Gastroesophageal sphincter (tissue), 4 donors: ENCODE measurements at regions not wholly inside any gene's neighbourhood (a gene's known extent, or its start where the extent isn't known, plus 50 kb on each side); places are given as distances from the start of the nearest gene placed in this dataset.

ENCODE experiments used
- ATAC-seq: fragments of 150-250 bp; one replicate; pipeline ENCODE4 v1.9.1; 2016; ENCODE audit warnings: mild to moderate bottlenecking, moderate library complexity
- H3K27ac ChIP-seq, 4 donors: fragments of 200-600 bp; sonication (generic) in 3 of 4; 1 replicate in 3 of 4; 2 replicates in 1 of 4; pipeline ENCODE4 v1.5.1; 2016 to 2019
- H3K27me3 ChIP-seq: fragments of 200-600 bp; sonication (generic); one replicate; pipeline ENCODE4 v1.5.1; 2019
- H3K36me3 ChIP-seq, 2 donors: fragments of 200-600 bp; sonication (generic); one replicate each; pipeline ENCODE4 v1.5.1; 2019; ENCODE audit warnings: control low read depth in 1 of 2
- H3K4me1 ChIP-seq, 3 donors: fragments of 200-600 bp; sonication (generic); 1 replicate in 2 of 3; 2 replicates in 1 of 3; pipeline ENCODE4 v1.5.1; 2016 to 2019; ENCODE audit warnings: control low read depth in 2 of 3
- H3K4me3 ChIP-seq, 2 donors: fragments of 200-600 bp; sonication (generic); one replicate each; pipeline ENCODE4 v1.5.1; 2019; ENCODE audit warnings: mild to moderate bottlenecking in 1 of 2, moderate library complexity in 1 of 2
- H3K9me3 ChIP-seq, 3 donors: fragments of 200-600 bp; sonication (generic); one replicate each; pipeline ENCODE4 v1.5.1; 2017 to 2019; ENCODE audit warnings: control low read depth in 2 of 3
- EP300 ChIP-seq: sonication (generic); formaldehyde crosslinking; IDR thresholded peaks from one replicate; pipeline ENCODE4 v1.6.1; 2017; ENCODE audit warnings: antibody characterized with exemption, mild to moderate bottlenecking
- POLR2A ChIP-seq, 2 donors: fragments of 450-650 bp; IDR thresholded peaks; one replicate each; pipeline ENCODE4 v1.6.1; 2017; ENCODE audit warnings: antibody characterized with exemption in 2 of 2, mild to moderate bottlenecking in 2 of 2, moderate library complexity in 1 of 2
- POLR2AphosphoS5 ChIP-seq: sonication (generic); formaldehyde crosslinking; IDR thresholded peaks from one replicate; pipeline ENCODE4 v1.6.1; 2017; ENCODE audit warnings: antibody characterized with exemption
- WGBS, 2 donors: methylation state at CpG; one replicate each; pipeline ENCODE4 v1.1.5; 2018; ENCODE audit warnings: low coverage in 1 of 2; 5-methylcytosine and 5-hydroxymethylcytosine counted together
- TF ChIP-seq, protein P1 (sequence below), 4 experiments: fragments of 200-600 bp in 2 of 4; fragments of 450-650 bp in 2 of 4; sonication (generic) in 1 of 4; IDR thresholded peaks; one replicate each; pipeline ENCODE4 v1.5.1; 2017 to 2019; ENCODE audit warnings: antibody characterized with exemption in 4 of 4, mild to moderate bottlenecking in 2 of 4, moderate library complexity in 2 of 4

DNA sequence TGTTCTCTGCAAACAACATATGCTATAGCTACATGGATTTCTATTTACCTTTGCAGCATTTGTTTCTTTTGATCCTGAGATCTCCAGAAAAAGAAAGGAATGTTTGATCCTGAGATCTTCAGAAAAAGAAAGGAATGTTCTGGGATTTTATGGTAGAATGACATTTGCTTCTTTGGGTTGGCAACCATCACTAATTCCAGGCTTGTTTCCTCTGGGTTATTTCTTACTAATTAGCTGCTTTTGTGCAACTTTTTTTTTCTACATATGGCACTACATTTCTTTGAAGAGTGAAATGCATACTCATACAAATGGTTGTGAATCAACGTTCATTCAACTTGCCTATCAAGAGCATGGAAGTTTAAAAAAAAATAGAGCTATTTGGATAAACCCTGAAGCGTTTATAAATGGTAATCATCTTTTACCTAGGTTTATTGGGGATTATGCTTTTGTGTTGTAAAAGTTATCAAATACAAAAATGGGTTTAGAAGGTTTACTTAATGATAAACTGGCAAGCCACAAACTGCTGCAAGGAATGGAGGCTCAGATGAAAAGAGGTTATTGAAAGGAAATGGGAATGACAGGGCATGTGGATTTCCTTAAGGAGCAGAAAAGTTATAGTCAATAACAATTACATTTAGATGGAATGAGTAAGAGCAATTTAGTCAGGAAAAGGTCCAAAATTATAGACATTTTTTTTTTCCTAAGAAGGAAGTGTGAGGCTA is 95.6 kb upstream of the PCDH18 start:
- WGBS, 2 donors = 85 to 96% methylated on average over 2 of the region's 2 CpGs
- Histone ChIP-seq H3K9me3 (peaks cover 0 to 7% (median 0%) of the 10 kb centered on the region in 3 donors), H3K4me3 (no peak overlapping the region), H3K27me3 (no peaks in the 10 kb centered on the region), H3K4me1 (peaks cover 0 to 6% (median 0%) of the 10 kb centered on the region in 3 donors), H3K27ac (no peak overlapping the region), H3K36me3 (no peaks in the 10 kb centered on the region)
- TF ChIP-seq, protein P1, sequence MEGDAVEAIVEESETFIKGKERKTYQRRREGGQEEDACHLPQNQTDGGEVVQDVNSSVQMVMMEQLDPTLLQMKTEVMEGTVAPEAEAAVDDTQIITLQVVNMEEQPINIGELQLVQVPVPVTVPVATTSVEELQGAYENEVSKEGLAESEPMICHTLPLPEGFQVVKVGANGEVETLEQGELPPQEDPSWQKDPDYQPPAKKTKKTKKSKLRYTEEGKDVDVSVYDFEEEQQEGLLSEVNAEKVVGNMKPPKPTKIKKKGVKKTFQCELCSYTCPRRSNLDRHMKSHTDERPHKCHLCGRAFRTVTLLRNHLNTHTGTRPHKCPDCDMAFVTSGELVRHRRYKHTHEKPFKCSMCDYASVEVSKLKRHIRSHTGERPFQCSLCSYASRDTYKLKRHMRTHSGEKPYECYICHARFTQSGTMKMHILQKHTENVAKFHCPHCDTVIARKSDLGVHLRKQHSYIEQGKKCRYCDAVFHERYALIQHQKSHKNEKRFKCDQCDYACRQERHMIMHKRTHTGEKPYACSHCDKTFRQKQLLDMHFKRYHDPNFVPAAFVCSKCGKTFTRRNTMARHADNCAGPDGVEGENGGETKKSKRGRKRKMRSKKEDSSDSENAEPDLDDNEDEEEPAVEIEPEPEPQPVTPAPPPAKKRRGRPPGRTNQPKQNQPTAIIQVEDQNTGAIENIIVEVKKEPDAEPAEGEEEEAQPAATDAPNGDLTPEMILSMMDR (IDR thresholded peaks at IDR 0.05) = no peak
- TF ChIP-seq POLR2A (IDR thresholded peaks at IDR 0.05) (no peak), EP300 (no peak), POLR2AphosphoS5 (no peak)
- no peak for ATAC-seq

DNA sequence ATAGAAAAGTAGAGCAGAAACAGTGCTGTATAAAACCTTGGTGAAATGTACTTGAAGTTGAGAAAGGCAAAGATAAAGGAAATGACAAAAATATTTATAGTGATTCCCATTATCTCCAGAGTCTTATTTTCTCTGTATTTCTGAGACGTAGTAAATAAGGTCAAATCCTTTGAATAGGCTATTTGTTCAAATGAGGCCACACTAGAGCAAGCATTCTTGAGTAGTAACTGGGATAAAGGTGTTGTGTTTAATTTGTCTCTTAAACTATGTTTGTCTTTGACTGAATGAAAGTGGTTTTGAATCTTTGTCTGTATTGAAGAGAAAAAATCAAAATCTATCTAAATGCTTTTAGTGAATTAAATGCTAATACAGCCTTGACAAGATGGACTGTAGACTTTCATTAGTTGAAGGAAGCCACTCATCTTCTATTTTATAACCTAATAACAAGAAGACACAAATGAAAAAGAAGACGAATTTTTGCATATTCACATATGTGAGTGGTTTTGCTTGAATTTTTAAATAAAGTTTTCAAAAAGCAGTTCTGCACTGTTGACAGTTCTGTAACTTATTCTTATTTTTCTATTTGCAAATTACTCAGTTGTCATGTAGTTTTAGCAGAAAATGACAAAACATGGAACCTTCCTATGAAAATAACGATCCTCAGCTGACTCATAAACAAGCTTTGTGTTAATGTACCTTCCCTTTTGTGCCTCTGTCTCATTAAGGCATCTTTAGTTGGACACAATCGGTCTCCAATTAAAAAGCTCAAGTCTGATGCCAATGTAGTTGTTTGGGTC is 94.8 kb upstream of the PCDH18 start:
- no peaks in the 10 kb centered on the region for H3K36me3 ChIP-seq
- H3K4me1 ChIP-seq = peaks cover 0 to 13% (median 0%) of the 10 kb centered on the region in 3 donors
- no peak overlapping the region for H3K4me3 ChIP-seq
- H3K9me3 ChIP-seq = no peaks in the 10 kb centered on the region
- TF ChIP-seq EP300 (no peak), POLR2AphosphoS5 (no peak), POLR2A (IDR thresholded peaks at IDR 0.05) (no peak)
- TF ChIP-seq, protein P1 (IDR thresholded peaks at IDR 0.05) = no peak
- H3K27ac ChIP-seq = no peak overlapping the region
- 80 to 90% methylated on average over 4 of the region's 4 CpGs for WGBS, 2 donors
- H3K27me3 ChIP-seq = no peaks in the 10 kb centered on the region
- ATAC-seq = no peak

DNA sequence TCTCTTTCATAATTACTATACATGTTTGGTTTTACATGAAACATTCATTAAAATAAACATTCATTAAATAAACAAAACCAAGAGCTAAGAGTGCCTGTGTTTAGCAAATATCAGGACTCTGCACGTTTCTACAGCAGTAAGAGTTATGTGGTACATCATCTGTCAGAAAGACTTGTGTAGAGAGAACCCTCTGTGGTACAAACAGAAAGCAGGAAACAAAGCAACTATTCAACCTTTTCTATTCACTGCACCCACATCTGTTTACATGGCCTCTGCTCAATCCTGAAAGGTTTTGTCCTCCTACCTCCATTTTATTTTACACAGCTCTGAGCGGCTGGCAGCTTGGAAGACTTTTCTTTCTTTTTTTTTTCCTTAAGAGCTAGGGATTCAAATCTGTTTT is 90.7 kb upstream of the PCDH18 start:
- H3K4me1 ChIP-seq = peaks cover 0 to 13% (median 0%) of the 10 kb centered on the region in 3 donors
- H3K27me3 ChIP-seq = no peaks in the 10 kb centered on the region
- H3K36me3 ChIP-seq = no peaks in the 10 kb centered on the region
- no peak for ATAC-seq
- TF ChIP-seq EP300 = no peak
- no peak overlapping the region for H3K27ac ChIP-seq
- 44 to 63% methylated on average over 2 of the region's 2 CpGs for WGBS, 2 donors
- H3K9me3 ChIP-seq = no peaks in the 10 kb centered on the region
- H3K4me3 ChIP-seq = no peak overlapping the region

DNA sequence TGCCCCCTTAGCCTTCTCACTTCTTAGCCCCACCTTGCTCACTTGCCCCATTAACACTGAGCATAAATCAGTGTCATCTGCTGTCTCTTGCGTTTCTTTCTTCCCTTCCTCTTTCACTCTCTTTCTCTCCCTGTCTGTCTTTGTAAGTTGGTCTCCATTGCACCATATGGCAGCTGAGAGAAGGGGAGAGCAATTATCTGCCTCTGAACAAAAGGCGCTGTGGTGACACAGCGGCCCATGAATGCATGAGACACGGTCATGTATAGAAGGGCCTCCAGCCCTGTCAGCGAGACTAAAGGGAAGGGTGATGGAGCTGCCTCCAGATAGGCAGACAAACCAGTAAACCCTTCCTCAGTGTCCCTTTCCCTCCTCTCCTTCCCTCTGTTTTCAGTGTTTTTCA is 88.8 kb upstream of the PCDH18 start:
- Histone ChIP-seq H3K9me3 (no peaks in the 10 kb centered on the region), H3K36me3 (no peaks in the 10 kb centered on the region), H3K4me3 (no peak overlapping the region), H3K27ac (no peak overlapping the region), H3K27me3 (no peaks in the 10 kb centered on the region), H3K4me1 (peaks cover 0 to 13% (median 0%) of the 10 kb centered on the region in 3 donors)
- no peak for TF ChIP-seq POLR2A (IDR thresholded peaks at IDR 0.05)
- TF ChIP-seq, protein P1 (IDR thresholded peaks at IDR 0.05) = no peak
- no peak for ATAC-seq
- WGBS, 2 donors = 20 to 59% methylated on average over 1 to 3 of the region's 5 CpGs

DNA sequence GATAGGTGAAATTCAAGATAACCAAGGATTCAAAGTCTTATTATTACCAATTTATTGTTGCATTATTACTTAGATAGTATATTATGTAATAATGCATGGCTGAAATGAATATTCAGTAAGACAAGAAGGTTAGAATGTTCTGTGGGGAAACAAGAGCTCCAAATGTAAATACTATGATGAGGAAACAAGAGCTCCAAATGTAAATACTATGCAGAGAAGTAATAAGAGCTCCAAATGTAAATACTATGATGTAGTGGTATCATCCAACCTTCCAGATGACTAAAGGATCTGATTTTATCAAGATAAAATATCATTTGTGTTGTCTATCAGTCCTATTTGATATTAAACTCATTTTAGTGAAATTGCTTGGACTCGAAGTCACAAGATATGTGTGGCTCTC is 82.2 kb upstream of the PCDH18 start:
- TF ChIP-seq POLR2A (IDR thresholded peaks at IDR 0.05) = no peak
- TF ChIP-seq, protein P1 (IDR thresholded peaks at IDR 0.05) = no peak
- TF ChIP-seq POLR2AphosphoS5 = no peak
- no peak for TF ChIP-seq EP300
- Histone ChIP-seq H3K9me3 (no peaks in the 10 kb centered on the region), H3K4me3 (no peak overlapping the region), H3K36me3 (no peaks in the 10 kb centered on the region), H3K27ac (no peak overlapping the region), H3K4me1 (peaks cover 0 to 13% (median 0%) of the 10 kb centered on the region in 3 donors), H3K27me3 (no peaks in the 10 kb centered on the region)
- no peak for ATAC-seq
- 84 to 100% methylated on average over 1 of the region's 1 CpG for WGBS, 2 donors
